Stimulated activated naive CD4-positive, alpha-beta T cell treated with Interleukin-2 at 50 U/mL for 16 hours (primary cell): ENCODE measurements at regions not wholly inside any gene's neighbourhood (a gene's known extent, or its start where the extent isn't known, plus 50 kb on each side); places are given as distances from the start of the nearest gene placed in this dataset.
"Not testable (repeated sequence)": the region's sequence is repeated elsewhere in the genome, so short reads cannot be mapped to it uniquely, and the experiment has no call there.

ENCODE experiments used
- DNase-seq: peaks from one replicate; lab custom pipeline; 2025; lab: John Stamatoyannopoulos, UW

DNA sequence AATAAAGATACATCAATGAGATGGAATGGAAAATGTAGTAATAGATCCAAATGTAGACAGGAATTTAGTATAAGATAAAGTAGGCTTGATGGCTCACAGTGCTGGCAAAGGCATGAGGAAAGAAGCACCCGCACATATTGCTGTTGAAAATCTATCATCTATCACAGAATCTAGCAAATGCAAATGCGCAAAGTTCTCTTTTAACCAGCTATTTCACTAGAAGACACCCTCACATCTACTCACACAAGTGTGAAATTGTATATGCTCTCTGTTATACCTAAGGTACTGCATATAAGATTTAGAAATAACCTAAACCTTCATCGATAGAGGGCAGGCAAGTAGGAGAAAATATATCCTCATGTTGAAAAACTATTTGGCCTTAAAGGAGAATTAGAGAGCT is 756.7 kb upstream of the SEMA6D start:
- no peak for DNase-seq

DNA sequence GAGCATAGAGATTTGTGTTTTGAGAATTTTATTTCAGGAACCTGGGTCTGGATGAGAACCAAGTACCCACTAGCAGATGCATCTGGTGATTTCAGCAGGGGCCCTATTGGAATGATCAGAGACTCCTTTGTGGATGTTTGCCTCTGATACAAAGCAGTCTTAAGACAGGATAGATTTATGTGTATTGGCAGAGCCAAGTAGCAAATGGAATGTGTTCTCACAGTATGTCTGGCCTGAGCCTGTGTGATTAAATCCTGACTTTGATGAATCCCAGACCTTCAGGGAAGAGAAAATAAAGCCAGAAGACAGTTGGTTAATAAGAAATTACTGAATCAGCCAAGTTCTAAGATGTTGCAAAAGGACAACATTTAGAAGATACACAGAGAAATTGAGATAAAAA is 755.5 kb upstream of the SEMA6D start:
- no peak for DNase-seq

DNA sequence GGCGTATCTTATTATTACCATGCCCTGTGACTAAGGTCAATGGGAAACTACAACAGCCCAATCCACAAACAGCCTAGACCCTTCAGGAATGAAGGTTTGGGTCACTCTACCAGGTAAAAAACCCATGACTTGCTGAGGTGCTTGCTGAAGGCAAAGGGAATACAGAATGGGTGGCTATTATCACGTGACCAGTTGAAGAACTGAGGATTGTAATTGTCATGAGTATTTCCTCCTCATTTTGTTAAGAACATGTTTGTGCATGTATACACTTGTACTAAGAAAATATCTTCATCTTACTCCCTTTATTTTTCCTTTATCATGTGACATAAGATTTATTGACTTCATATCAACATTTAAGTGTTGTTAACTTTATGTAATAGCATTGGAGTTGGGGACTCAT is 729.2 kb upstream of the SEMA6D start:
- DNase-seq: not testable (repeated sequence)

DNA sequence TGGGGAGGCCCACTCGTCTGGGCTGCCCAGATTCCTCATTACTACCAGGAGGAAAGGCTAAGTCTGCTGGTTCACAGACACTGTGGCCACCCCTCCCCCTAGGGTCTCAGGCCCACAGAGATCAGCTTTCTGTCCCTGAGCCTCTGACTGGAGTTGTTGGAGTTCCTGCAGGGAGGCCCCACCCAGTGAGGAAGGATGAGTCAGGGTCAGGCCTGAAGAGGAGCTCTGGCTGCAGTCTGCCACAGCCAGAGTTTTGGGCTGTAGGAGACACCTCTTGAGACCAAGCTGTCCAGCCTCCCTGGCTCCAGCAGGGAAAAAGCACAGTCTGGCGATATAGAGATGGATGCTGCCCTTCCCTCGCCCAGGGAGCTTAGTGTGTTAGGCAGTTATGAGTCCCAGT is 720.9 kb upstream of the SEMA6D start:
- no peak for DNase-seq

DNA sequence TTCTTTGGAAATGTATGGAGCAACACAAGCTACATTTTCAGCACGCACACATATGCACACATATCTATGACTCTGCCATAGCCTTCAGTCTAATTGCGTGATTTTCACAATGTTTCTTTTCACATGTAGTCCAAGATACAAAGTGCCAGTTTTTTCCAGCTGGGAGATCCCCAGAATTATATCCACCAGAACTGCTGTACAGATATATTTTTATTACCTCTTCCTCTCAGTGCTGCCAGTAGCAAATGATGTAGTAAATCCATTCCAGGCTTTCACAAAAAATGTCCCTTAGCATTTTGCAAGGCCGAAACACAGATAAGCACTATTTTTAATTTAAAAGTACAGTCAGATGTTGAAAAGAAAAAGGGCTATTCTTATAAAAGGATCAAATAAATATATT is 719.8 kb upstream of the SEMA6D start:
- no peak for DNase-seq

DNA sequence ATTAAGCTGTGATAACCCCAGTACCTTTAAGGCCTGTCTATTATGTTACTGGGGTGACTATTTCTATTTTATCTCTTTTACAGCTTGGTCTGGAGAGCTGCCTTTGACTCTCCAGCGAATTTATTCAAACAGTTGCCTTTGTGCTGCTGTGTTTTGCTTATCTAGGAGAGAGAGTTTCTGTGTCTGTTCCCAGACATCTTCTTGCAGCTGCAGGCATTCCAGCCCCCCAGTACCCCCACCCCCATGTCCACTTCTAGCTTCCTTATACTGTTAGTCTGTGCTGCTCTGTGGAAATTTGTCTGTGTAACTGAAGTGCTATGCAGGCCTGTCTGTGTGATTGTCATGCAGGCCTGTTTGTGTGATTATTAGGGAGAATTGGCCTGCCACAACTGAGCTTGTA is 713.7 kb upstream of the SEMA6D start:
- no peak for DNase-seq

DNA sequence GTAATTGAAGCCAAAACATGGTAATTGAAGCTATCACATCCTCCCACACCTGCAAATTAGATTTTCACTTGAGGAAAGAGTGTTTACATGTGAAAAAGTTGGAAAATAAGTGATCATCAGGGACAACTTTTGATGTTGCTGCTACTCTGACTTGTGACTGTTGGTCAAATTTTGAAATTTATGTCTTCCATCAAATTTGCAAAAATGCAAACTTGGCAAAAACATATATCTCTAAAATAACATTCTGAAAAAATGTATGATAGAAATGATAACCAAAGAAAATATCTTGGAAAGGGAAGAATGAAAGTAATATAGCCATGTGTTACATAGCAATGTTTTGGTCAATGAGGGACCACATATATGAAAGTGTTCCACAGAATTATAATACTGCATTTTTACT is 703.9 kb upstream of the SEMA6D start:
- DNase-seq: no peak

DNA sequence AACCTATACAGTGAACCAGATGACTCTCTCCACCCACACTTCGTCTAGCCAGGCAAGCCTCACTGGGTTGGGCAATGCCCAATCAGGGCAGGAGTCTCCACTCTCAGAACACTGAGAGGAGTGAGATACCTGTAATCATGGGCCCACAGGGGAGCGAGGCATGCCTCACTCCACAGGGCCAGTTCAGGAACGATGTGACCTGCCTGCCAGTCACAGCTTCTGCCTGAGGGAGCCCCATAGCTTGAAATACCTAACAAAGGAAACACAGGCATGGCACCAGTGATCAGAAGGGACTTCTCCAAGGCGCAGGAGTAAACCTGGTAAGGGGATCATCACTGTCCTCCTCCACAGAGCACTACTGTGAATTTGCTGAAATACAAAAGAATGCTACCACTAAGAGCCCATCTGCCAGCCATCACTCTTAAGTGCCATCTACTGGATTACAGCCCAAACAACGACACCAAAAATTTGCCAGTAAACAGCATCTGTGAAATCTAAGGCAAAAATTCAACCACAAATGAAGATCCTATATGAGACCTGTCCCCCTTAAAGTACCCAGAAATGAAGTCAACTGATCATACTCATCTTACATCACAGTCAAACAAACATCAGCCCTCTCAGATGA is 689.9 kb upstream of the SEMA6D start:
- no peak for DNase-seq

DNA sequence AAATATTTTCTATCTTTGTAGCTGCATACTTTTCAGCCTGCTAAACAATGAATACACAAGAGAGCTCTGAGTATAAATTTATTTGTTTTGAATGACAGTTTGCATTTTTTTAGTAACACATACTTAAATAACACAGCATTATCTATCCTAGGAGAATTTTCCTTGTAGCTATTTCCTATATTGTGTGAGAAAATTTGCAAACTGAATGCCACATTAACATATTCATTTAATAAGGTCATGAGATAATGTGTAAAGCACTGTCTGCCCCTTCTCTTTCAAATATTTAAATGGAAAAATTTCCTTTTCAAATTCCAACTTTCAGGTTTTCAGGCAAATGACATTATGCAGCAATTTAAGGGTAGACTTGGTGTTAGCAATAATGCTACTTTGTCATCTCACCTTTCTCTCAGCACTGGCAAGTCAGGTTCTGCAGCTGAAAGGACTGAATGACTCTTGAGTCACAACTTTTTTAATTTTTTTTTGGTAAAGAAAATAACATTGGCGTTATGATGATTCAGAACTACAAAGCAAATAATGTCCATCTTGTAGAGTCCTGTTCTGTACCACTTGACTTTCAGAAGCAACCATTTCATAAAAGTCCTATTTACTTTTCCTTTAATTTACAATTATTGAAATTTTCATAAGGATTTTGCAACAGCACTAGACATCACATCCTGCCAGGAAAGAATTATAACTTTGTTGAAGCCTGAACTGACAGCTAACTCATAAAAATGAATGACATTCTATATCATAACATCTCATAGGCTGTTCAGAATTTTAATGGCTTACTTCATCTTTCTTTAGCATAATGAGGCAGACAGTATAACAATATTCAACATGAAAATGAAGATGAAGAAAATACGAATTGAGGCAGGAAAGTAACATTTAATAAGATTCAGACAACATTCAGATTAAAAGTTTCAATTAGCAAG is 681.6 kb upstream of the SEMA6D start:
- no peak for DNase-seq

DNA sequence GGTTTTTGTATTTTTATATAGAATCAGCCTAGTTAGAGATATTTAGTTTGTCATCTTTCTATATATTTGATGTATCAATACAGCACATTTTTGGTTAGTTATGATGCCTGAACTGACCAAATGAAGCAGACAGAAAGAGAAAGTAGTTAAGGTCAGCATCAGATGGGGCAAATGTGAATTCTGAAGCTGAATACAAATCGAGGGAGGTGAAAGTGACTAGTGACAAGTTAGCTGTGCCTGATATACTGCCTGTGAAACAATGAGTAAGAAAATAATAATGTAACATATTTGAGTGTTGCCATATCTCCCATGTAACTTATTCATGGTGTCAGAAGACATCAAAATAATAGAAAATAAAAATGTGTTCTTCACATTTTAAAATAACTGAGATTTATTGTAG is 680.3 kb upstream of the SEMA6D start:
- DNase-seq: no peak

DNA sequence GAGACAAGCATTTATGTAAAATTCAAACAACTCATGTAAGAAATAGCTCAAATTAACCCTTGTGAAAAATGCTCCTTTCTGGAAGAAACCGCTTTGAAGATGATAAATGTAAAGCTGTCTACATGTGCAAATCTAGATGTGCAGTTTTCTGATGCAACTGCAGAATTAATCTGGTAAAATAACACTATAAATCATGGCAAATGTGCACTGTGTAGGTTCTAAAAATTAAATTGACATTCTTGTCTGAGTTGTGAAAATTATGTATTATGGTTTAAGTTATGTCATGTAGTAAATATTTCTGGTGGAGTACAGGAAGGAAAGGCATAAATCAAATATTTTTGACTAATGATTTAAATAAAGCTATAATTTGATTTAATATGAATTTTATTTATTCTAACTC is 678.1 kb upstream of the SEMA6D start:
- no peak for DNase-seq

DNA sequence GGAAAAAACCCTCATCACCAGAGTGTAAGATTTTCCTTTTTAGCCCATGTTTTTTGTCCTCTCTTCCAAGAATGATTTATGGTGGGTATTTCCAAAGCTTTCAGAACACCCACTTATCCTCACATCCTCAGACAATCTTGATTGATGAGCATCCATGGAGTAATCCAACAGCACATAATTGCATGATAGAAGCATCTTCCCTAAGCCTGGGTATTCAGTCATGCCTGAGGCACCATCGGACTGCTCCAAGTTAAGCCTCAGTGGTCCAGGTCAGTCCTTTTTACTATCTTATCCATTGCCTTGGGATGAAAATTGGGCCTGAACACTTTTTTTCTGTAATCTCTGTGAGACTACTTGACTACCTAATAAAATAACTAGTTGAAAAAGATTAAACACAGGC is 676.0 kb upstream of the SEMA6D start:
- no peak for DNase-seq

DNA sequence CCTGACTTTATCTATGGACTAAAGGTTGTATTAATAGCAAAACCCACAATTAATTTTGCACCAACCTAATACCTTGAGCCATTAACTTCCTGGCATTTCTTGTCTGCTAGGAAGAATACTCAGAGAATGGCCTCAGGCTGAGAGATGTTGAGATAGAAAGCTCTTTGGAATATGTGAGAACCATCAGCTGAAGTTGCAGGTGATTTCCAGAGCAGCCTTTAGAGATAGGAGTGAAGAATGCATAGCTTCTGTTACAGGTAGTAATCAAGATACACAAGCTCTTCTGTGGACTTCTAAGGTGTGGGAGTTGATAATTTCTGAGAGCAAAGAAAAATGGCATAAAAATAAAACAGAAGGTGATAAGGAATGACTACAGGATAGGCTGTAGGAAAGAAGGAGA is 669.3 kb upstream of the SEMA6D start:
- DNase-seq: not testable (repeated sequence)

DNA sequence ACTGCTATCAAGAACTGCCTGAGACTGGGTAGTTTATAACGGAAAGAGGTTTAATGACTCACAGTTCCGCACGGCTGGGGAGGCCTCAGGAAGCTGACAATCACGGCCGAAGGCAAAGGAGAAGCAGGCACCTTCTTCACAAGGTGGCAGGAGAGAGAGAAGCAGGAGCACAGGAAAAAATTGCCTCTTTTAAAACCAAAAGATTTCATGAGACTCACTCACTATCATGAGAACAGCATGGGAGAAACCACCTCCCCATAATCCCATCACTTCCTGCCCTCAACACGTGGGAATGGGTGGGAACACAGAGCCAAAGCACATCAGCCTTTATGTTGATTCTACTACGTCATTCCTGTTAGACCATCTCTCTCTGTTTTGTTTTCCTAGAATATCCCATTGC is 650.9 kb upstream of the SEMA6D start:
- no peak for DNase-seq

DNA sequence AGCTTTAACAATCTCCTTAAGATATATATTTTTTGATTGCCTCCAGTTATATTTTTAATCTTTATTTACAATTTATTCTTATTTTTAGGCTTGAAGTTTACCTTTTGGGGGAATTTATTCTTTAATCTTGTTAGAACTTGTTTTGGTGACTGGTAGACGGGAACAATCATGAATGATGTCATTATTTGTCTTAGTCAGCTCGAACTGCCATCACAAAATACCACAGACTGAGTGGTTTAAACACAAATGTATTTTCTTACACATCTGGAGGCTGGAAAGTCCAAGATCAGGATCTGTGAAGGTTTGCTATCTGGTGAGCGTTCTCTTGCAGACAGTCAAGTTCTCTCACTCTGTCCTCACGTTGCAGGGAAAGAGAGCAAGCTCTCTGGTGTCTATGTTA is 639.5 kb upstream of the SEMA6D start:
- not testable (repeated sequence) for DNase-seq

DNA sequence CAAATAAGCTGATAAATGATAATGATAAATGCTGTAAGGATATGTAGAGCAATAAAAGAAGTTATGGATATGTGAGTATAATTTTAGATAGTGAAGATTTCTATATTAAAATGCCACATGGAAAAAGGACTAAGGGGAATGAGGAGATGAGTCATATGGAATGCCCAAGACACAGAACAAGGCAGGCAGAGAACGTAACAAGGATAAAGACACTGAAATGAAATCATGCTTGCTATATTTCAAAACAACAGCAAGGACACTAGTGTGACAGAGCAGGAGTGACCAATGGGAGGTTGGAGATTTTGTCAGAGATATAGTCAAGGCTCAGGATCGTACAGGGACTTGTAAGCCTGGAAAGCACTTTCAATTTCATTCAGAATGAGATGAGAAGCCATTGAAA is 621.5 kb upstream of the SEMA6D start:
- no peak for DNase-seq

DNA sequence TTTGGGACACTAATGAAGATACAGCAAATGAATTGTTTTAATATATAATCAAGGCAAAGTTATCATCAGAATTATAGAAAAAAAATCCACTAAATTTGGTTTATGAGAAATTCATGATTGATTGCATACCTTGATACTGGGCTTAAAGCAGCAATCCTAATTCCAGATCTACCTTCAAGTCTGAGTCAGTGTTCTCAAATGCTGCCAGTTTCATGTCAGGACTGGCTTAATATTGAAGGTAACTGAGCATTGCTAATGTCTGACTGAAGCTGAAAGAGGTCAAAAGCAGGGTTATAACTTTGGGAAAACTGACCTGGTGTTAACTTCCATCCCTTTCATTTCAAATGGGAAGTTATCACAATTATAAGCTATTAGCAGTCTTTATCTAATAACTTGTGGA is 618.8 kb upstream of the SEMA6D start:
- not testable (repeated sequence) for DNase-seq

DNA sequence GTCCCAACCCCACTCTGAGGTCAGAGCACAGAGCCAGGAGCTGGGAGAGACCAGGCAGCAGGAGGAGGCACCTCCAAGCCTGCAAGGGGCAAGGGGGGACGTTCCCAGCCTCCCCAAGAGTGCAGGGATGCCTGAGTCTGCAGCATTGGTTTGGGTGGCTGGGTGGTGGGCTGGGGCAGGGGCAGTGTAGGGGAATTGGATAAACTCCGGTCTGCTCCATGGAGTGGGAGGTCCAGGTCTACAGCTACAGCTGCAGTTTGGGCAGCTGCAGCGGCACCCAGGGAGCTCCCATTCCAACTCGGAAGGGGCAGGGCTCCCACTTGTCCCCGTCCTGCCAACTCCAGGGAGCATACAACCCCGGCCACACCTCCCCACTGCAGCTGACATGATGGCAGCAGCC is 617.5 kb upstream of the SEMA6D start:
- not testable (repeated sequence) for DNase-seq

DNA sequence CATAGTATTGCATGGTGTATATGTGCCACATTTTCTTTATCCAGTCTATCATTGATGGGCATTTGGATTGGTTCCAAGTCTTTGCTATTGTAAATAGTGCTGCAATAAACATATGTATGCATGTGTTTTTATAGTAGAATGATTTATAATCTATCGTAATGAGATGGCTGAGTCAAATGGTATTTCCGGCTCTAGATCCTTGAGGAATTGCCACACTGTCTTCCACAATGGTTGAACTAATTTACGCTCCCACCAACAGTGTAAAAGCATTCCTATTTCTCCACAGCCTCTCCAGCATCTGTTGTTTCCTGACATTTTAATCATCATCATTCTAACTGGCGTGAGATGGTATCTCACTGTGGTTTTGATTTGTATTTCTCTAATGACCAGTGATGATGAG is 608.5 kb upstream of the SEMA6D start:
- not testable (repeated sequence) for DNase-seq

DNA sequence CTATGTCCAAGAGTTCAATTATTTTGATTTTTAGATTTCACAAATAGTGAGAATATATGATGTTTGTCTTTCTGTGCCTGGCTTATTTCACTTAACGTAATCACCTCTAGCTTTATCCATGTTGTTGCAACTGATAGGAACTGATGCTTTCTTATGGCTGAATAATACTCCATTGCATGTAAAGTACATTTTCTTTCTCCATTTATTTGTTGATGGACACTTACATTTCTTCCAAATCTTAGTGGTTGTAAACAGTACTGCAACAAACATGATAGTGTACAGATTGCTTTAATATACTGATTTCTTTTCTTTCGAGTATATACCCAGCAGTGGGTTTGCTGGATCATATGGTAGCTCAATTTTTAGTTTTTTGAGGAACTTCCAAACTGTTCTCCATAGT is 600.6 kb upstream of the SEMA6D start:
- no peak for DNase-seq

DNA sequence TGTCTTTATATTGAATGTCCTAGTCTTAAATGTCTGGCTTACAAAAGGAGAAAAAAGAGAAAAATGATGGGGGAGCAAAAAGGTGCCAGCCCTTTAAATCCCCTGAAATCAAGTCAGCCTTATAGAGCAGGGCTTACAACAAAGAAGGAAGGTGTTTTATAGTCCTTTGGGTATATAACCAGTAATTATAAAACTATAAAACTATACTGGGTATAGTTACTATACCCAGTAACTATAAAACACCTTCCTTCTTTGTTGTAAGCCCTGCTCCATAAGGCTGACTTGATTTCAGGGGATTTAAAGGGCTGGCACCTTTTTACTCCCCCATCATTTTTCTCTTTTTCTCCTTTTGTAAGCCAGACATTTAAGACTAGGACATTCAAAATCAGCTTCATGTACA is 598.0 kb upstream of the SEMA6D start:
- DNase-seq: no peak

DNA sequence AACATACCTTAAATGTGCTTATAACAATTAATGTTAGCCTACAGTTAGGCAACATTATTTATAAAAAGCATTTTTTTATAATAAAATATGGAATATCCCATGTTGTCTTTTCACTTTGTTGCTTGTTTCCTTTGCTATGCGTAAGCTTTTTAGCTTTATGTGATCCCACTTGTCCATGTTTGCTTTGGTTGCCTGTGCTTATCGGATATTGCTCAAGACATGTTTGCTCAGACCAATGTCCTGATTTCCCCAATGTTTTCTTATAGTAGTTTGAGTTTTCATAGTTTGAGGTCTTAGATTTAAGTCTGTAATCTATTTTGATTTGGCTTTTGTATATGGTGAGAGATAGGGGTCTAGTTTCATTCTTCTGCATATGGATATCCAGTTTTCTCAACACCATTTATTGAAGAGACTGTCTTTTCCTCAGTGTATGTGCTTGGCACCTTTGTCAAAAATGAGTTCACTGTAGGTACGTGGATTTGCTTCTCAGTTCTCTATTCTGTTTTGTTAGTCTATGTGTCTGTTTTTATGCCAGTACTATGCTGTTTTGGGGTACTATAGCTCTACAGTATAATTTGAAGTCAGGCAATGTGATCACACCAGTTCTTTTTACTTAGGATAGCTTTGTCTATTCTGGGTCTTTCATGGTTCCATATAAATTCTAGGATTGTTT is 592.7 kb upstream of the SEMA6D start:
- DNase-seq: no peak

DNA sequence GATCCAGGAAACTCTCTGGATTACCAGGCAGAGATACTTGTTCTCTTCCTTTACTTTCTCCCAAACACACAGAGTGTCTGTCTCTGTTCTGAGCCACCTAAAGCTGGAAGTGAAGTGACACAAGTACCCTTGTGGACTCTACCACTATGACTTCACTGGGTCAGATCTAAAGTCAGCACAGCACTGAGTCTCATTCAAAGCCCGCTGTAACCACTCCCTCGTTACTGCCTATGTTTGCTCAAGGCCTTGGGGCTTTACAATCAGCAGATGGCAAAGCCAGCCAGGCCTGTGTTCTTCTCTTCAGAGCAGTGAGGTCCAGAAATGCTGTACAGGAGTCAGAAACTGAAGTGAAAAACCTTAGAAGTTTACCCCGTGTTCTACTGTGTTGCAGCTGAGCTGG is 588.3 kb upstream of the SEMA6D start:
- DNase-seq: no peak
